Suprapubic skin (tissue), 4 donors: ENCODE measurements at regions not wholly inside any gene's neighbourhood (a gene's known extent, or its start where the extent isn't known, plus 50 kb on each side); places are given as distances from the start of the nearest gene placed in this dataset.

Experiments used
- CTCF ChIP-seq, 2 donors: fragments of 200-600 bp in 1 of 2; fragments of 450-650 bp in 1 of 2; sonication (generic) in 1 of 2; IDR thresholded peaks; one replicate each; pipeline ENCODE4 v1.5.1; 2016 to 2019; ENCODE audit warnings: antibody characterized with exemption in 2 of 2, mild to moderate bottlenecking in 1 of 2, moderate library complexity in 1 of 2
- EP300 ChIP-seq: sonication (generic); formaldehyde crosslinking; IDR thresholded peaks from one replicate; pipeline ENCODE4 v1.6.1; 2017; ENCODE audit warnings: antibody characterized with exemption
- POLR2A ChIP-seq, 2 donors: fragments of 450-650 bp; IDR thresholded peaks; one replicate each; pipeline ENCODE4 v1.6.1; 2017; ENCODE audit warnings: antibody characterized with exemption in 2 of 2, mild to moderate bottlenecking in 2 of 2, moderate library complexity in 2 of 2
- POLR2AphosphoS5 ChIP-seq, 3 donors: sonication (generic); formaldehyde crosslinking; IDR thresholded peaks; one replicate each; pipeline ENCODE4 v1.6.1; 2017; ENCODE audit warnings: antibody characterized with exemption in 3 of 3

GRCh38 chr4:79607979-79608378 lies 200.0 kb upstream of the GK2 start:
- TF ChIP-seq CTCF (IDR thresholded peaks at IDR 0.05), result no peak
- TF ChIP-seq POLR2A (IDR thresholded peaks at IDR 0.05), result no peak
- no peak for TF ChIP-seq POLR2AphosphoS5 (IDR thresholded peaks at IDR 0.05)
- no peak for TF ChIP-seq EP300
